SU-DHL-6 (cell line): ENCODE measurements at regions not wholly inside any gene's neighbourhood (a gene's known extent, or its start where the extent isn't known, plus 50 kb on each side); places are given as distances from the start of the nearest gene placed in this dataset.

Experiments
- CTCF ChIP-seq: fragments of 200-600 bp; sonication (generic); IDR thresholded peaks from one replicate; pipeline ENCODE4 v1.5.1; 2017; ENCODE audit warnings: antibody characterized with exemption, mild to moderate bottlenecking, low read length, moderate library complexity; ENCODE audit not compliant: insufficient read depth, poor library complexity, severe bottlenecking
- EZH2phosphoT487 ChIP-seq: fragments of 200-600 bp; sonication (generic), shearing (Covaris generic); conservative IDR thresholded peaks from 2 replicates; pipeline ENCODE4 v1.6.1; 2018; ENCODE audit warnings: mild to moderate bottlenecking, antibody characterized with exemption, low read length, moderate library complexity, mixed read lengths

- TF ChIP-seq CTCF (no peak), EZH2phosphoT487 (no peak)
Measured at GRCh38 chr3:73759297-73759711, 134.6 kb upstream of the PDZRN3 start.
